ENCODE measurements at regions not wholly inside any gene's neighbourhood (a gene's known extent, or its start where the extent isn't known, plus 50 kb on each side); places are given as distances from the start of the nearest gene placed in this dataset.

- Mint-ChIP-seq H3K4me3 (peak overlapping the region; percentile 71), H3K9me3 (peaks cover 6% of the 10 kb centered on the region), H3K36me3 (ENCODE audit: low read depth) (no peaks in the 10 kb centered on the region), H3K27me3 (ENCODE audit: low read depth, poor library complexity) (peaks cover 69% of the 10 kb centered on the region), H3K27ac (no peak overlapping the region), H3K4me1 (peaks cover 35% of the 10 kb centered on the region)
- no peak for TF ChIP-seq CTCF (IDR thresholded peaks at IDR 0.05)
- no peak for DNase-seq
These were observed 138.9 kb downstream of the SEC14L1 start for GRCh38 chr17:77279448-77280303.

DNA sequence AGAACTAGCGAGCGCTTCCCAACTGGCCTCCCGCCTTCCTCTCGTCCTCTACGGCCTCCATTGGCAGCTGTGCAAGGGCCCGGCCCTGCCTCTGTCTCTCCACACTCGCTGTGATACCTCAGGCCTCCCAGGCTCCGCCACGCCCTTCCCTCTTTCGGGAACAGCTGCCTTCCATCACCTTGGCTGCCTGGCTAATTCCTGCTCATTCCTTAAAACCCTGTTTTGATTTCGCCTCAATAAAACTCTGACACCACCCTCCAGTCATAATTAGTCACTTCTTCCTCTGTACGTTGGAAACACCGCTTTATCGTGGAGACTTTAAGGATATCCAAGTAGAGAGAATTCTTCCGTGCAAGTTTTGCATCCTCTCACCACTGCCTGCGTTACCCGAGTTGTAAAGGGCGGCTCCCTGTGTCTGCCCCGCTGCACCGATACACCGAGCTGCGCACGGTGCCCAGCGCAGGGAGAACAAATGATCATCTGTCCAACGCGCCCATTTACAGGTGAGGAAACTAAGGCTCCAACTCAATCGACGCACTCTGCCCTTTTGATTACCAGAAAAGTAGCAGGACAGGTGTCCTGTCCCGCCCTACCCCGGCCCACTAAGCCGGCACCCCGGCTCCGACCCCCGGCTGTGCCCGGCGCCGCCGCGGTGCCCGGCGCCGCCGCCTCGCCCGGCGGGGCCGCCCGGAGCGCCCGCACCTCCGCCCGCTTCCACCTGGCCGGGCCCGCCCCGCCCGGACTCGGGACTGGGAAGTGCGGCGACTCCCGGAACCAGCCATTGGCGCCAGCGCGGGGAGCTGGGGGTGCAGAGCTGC is 139.7 kb downstream of the SEC14L1 start:
- Mint-ChIP-seq H3K4me3 (peak overlapping the region; percentile 71), H3K9me3 (peaks cover 5% of the 10 kb centered on the region), H3K27ac (no peak overlapping the region), H3K27me3 (ENCODE audit: low read depth, poor library complexity) (peaks cover 70% of the 10 kb centered on the region), H3K4me1 (peaks cover 35% of the 10 kb centered on the region), H3K36me3 (ENCODE audit: low read depth) (no peaks in the 10 kb centered on the region)
- DNase-seq = no peak
- no peak for TF ChIP-seq CTCF (IDR thresholded peaks at IDR 0.05)

GRCh38 chr17:77281122-77281903 is 140.5 kb downstream of the SEC14L1 start:
- peak; percentile 74 for DNase-seq
- Mint-ChIP-seq H3K4me3 (peak overlapping the region; percentile 79), H3K9me3 (no peaks in the 10 kb centered on the region), H3K4me1 (peaks cover 35% of the 10 kb centered on the region), H3K36me3 (ENCODE audit: low read depth) (no peaks in the 10 kb centered on the region), H3K27ac (no peak overlapping the region), H3K27me3 (ENCODE audit: low read depth, poor library complexity) (peaks cover 65% of the 10 kb centered on the region)
- TF ChIP-seq CTCF (IDR thresholded peaks at IDR 0.05) = no peak

- H3K36me3 Mint-ChIP-seq (ENCODE audit: low read depth) = no peaks in the 10 kb centered on the region
- peaks cover 65% of the 10 kb centered on the region for H3K27me3 Mint-ChIP-seq (ENCODE audit: low read depth, poor library complexity)
- H3K9me3 Mint-ChIP-seq = no peaks in the 10 kb centered on the region
- DNase-seq = no peak
- no peak for TF ChIP-seq CTCF (IDR thresholded peaks at IDR 0.05)
- H3K4me3 Mint-ChIP-seq = peak overlapping the region; percentile 79
- H3K4me1 Mint-ChIP-seq = peaks cover 42% of the 10 kb centered on the region
- H3K27ac Mint-ChIP-seq = no peak overlapping the region
These were observed 141.2 kb downstream of the SEC14L1 start for GRCh38 chr17:77281904-77282367.

- Mint-ChIP-seq H3K4me1 (peaks cover 51% of the 10 kb centered on the region), H3K27me3 (ENCODE audit: low read depth, poor library complexity) (peaks cover 61% of the 10 kb centered on the region), H3K4me3 (peak overlapping the region; percentile 79), H3K9me3 (no peaks in the 10 kb centered on the region), H3K27ac (no peak overlapping the region), H3K36me3 (ENCODE audit: low read depth) (no peaks in the 10 kb centered on the region)
- TF ChIP-seq CTCF (IDR thresholded peaks at IDR 0.05) = no peak
- DNase-seq = no peak
These were observed 142.1 kb downstream of the SEC14L1 start for GRCh38 chr17:77282524-77283515.
